HG02970 (cell line): ENCODE measurements at regions not wholly inside any gene's neighbourhood (a gene's known extent, or its start where the extent isn't known, plus 50 kb on each side); places are given as distances from the start of the nearest gene placed in this dataset.

Experiments
- ATAC-seq: cut with Tn5 transposase; IDR thresholded peaks from one replicate; pipeline ENCODE4 v1.9.1; 2021; ENCODE audit warnings: mild to moderate bottlenecking, moderate library complexity, moderate number of reproducible peaks; ENCODE audit not compliant: unreplicated experiment, low FRiP score

- peak; percentile 50 for ATAC-seq
Measured at GRCh38 chr6:99219788-99220187, 129.7 kb downstream of the FAXC start.

GRCh38 chr6:99216959-99217358 is 132.5 kb downstream of the FAXC start:
- no peak for ATAC-seq

- ATAC-seq: no peak
Measured at GRCh38 chr6:99195986-99196655, 153.4 kb downstream of the FAXC start.

DNA sequence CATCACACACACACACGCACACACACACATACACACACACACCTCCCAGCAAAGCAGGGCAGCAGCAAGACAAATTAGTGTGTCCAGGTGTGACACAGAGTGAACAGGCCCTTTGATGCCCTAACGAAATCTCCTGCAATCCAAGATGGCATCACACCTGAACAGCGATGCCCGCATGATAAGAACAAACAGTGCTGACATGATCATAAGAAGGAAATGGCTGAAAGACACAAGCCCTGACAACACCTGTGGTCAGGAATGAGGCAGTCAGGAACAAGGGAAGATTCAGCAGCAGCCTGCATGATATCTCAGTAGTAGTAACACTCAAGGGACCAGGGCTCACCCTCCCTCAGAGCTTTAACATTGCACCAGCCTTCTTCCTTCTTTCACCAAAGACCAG is 156.9 kb downstream of the FAXC start:
- no peak for ATAC-seq

DNA sequence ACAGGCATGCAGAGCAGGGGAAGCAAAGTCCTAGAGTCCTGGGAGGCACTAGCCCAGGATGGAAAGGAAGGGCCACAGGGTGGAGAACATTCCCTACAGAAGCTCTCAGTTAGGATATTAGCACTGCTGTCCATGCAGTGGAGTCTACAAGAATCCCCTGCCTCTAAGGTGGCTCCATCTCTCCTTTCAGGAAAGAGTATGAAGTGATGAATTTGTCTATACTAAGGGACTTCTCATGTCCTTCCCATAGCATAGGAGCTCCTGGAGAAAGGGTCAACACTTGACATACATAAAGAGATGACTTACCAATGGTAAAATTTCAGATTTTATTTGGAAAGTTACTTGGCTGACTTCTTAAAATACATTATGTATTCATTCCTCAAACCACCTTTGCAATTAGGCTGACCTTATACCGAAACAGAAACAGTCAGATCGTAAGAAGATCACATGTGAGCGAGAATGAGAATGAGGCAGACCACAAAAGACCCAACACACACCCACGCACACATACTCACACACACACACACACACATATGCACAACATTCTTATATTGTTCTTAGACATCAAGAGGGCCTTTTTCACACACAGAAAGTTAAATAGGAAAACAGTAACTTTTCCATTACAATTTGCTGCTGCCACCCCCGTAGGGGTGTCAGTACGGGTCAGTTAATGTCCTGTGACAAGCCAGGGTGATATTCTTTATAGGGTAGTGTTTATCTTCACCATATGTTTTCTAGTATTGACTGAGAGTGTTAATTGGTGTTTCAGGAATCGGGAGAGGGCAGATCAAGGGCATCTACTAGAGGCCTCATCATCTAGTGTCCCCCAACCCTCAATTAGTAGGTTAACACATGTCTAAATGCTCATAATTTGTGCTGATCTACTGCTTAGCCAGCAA is 159.4 kb downstream of the FAXC start:
- peak; percentile 89 for ATAC-seq

GRCh38 chr6:99187429-99187828 is 162.0 kb downstream of the FAXC start:
- no peak for ATAC-seq

GRCh38 chr6:99186417-99186816 is 163.1 kb downstream of the FAXC start:
- ATAC-seq: no peak

- no peak for ATAC-seq
Measured at GRCh38 chr6:99185525-99185924, 163.9 kb downstream of the FAXC start.

GRCh38 chr6:99184696-99185095 is 164.8 kb downstream of the FAXC start:
- ATAC-seq: no peak

GRCh38 chr6:99183066-99183465 is 166.4 kb downstream of the FAXC start:
- no peak for ATAC-seq

GRCh38 chr6:99181174-99181573 is 168.3 kb downstream of the FAXC start:
- no peak for ATAC-seq

DNA sequence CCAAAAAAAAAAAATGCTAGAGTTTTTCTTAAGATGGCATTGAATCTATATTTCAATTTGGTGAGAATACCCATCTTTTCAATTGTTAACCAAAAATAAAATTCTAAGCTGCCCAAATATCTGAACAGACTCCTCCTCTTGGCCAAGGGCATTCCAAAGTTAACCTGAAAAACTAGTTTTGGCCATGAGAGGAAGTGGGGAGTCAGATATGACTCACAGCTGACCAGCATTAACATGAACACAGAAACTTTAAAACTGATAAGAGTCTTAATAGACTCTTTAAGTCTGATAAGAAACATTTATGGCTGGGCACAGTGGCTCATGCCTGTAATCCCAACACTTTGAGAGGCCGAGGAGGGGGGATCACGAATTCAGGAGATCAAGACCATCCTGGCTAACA is 171.3 kb downstream of the FAXC start:
- no peak for ATAC-seq

DNA sequence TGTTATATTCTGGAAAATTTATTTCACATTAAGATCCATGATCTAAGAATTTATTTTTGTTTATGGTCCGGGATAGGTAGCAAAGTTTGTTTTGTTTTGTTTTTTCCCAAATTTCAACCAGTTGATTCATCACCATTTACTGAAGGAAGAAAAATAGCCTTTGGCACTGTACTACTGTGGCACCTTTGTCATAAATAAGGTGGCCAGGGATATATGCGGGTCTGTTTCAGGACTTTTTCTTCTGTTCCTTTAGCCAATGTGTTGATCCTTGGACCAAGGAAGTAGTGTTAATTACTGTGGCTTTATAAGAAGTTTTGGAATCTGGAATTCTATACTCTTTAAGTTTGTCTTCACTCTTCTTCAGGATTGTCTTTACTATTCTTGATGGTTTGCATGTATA is 171.7 kb downstream of the FAXC start:
- ATAC-seq: no peak

DNA sequence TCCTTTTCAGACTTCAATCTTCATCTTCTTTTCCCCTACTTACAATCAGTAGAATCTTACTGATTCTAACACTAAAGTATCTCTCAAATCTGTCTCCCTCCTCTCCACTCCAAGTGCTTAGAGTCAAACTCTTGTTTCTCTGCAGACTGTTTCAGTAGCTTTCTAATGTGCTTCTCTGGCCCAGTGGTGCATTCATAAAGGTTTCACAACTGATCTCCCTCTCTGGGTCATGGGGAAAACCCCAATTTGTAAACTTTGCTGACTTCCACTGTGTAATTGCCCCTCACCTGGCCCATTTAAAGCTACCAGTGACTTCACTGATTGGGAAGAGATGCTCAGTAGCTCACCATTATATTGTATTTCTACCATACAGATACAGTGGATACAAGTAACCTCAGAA is 183.6 kb downstream of the FAXC start:
- ATAC-seq: no peak

DNA sequence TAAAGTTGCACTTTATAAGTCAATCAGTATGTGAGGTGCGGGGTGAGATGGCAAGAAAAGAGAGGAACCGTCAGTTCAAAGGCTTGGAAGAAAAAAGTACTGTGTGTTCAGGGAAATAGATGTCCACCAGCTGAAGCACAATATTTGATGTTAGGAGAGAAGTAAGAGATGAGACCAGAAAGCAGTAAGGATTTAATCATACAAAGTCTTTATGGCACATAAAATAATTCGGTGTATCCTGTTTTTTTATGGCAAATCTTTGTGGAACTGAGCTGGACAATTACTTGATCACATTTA is 197.2 kb downstream of the FAXC start:
- ATAC-seq: no peak

GRCh38 chr6:99151634-99152346 is 197.7 kb downstream of the FAXC start:
- peak; percentile 96 for ATAC-seq

GRCh38 chr6:99148761-99149160 is 200.7 kb downstream of the FAXC start:
- ATAC-seq: no peak

DNA sequence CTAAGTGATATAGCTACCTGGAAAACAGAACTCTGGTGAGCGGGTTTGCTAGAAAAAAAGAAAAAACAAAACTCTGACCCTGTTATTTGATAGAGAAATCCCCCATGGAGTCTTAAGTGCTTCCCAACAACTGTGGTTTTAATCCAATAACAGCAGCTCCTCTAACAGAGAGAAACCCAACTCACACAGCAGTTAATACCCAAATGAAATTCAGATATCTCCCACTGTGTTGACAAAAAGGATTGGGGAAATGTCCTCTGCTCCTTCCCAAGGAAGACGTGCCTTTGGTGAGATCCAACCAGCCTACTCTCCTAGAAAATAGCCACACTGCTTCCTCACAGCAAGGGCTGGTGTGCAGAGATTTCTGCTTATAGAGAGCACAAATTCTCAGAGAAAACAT is 200.4 kb upstream of the FBXL4 start:
- ATAC-seq: no peak

DNA sequence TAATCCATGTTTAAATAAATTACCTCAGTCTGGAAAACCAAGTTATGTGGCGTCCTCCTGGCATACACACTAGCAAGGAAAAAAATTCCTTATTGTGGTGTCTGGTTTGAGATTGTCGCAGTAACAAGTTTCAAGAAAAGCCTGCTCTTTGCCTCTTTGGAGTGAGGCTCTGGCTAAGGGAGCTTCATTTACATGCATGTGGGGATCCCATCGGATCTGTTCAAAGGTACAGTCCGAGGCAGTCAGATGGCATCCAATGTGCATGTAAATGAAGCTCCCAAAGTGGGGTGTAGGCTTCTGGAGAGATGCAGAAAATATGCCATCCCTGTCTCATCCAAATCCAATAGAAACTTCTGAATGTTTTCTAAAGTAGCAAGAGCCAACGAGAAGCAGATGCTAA is 199.5 kb upstream of the FBXL4 start:
- no peak for ATAC-seq

DNA sequence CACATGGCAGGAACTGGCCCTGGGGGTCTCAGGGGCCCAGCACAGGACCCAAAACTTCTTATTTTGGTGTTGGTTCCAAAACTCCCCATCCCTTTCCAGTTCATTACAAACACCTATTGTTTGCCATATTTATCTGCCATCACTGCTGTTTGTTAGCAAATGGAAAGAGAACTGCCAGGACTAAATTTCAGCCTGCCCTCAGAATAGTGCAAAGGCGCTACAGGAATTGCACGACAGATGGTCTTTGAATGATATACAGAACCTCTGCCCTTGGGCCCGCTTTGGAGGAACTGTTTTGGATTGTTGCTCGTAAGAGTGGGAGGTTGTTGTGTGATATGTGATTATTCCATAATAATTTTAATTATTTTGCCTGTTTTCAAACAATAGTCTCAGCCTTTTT is 199.0 kb upstream of the FBXL4 start:
- ATAC-seq: no peak

DNA sequence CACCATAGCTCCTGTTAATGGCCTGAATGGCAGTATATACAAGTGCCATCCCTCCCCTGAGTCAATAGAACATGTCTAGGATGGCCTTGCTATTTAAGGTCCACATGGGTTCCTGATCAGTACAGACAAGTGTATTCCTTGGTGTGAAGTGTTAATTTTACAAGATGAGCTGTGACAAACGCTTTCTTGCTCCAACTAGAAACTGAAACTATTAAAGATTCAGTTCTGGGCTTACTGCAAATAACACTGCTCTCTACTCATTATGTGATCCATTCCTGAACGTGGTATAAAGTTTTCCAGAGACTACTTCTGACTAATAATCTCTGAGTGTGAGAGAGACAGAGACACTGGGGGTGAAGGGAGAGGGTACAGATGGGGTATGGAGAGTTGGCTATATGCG is 198.0 kb upstream of the FBXL4 start:
- no peak for ATAC-seq
